ENCODE measurements at regions not wholly inside any gene's neighbourhood (a gene's known extent, or its start where the extent isn't known, plus 50 kb on each side); places are given as distances from the start of the nearest gene placed in this dataset.

- TF ChIP-seq AFF4 (CRISPR knock-in tag; IDR thresholded peaks at IDR 0.05) (no peak), RBM22 (IDR thresholded peaks at IDR 0.05; ENCODE audit: low read depth, low read length, poor library complexity, severe bottlenecking) (no peak), USF2 (CRISPR knock-in tag; IDR thresholded peaks at IDR 0.05) (no peak)
Measured at GRCh38 chr12:46884362-46884761, 58.6 kb upstream of the SLC38A4 start (continued).

- in situ Hi-C loops (cut with MboI), result no loop called here
- H4K20me1 ChIP-seq (replicated peaks; ENCODE audit: control insufficient read depth, insufficient read depth, low read length), result no peaks in the 10 kb centered on the region
- H3K9ac ChIP-seq (ENCODE audit: insufficient read depth in 1 of 2, low read depth in 2 of 2, low read length in 2 of 2), result no peak overlapping the region
- no peaks in the 10 kb centered on the region for H3K9me1 ChIP-seq (ENCODE audit: control insufficient read depth, insufficient read depth, low read length)
- H3K79me2 ChIP-seq (ENCODE audit: control insufficient read depth, insufficient read depth, low read length), result no peaks in the 10 kb centered on the region
- no peak for DNase-seq (ENCODE audit: extremely low read depth in 1 of 4, low spot score in 3 of 4)
- no peak overlapping the region for H2AFZ ChIP-seq (ENCODE audit: low read depth, low read length)
- intact Hi-C loops (cut with micrococcal nuclease), result no loop called here
- ATAC-seq, result no peak
- ChIA-PET POLR2A (no interaction called here), CTCF (ENCODE audit: low intra/inter-chr PET ratio) (no interaction called here)
- H3K4me1 ChIP-seq (replicated peaks in 1 of 2; ENCODE audit: control insufficient read depth in 2 of 2, insufficient read depth in 2 of 2, low read length in 2 of 2), result no peaks in the 10 kb centered on the region
- WGBS (ENCODE audit: insufficient coverage, low coverage, missing lambda C conversion rate), result 0% methylated on average over 2 of the region's 2 CpGs
- H3K27ac ChIP-seq (ENCODE audit: extremely low read depth, low read depth, low read length), result no peak overlapping the region
- no peaks in the 10 kb centered on the region for H3K36me3 ChIP-seq (ENCODE audit: control insufficient read depth, insufficient read depth, low read length)
- no peaks in the 10 kb centered on the region for H3K9me3 ChIP-seq (replicated peaks; ENCODE audit: control insufficient read depth, insufficient read depth, low read depth, low read length)
- BruUV-seq (replicated peaks), result no TSS peak
- H3K4me2 ChIP-seq (ENCODE audit: insufficient read depth, low read length), result no peak overlapping the region
- no peak for FAIRE-seq
- H3K4me3 ChIP-seq, result no peak overlapping the region
- H3K27me3 ChIP-seq (ENCODE audit: control insufficient read depth in 2 of 2, insufficient read depth in 2 of 2, low read length in 2 of 2), result no peaks in the 10 kb centered on the region
- TF ChIP-seq NFIC (IDR thresholded peaks at IDR 0.05), result no peak
- no peak for TF ChIP-seq MEIS2 (IDR thresholded peaks at IDR 0.05; ENCODE audit: partially characterized antibody)
- no peak for TF ChIP-seq ZBTB7A (IDR thresholded peaks at IDR 0.05; ENCODE audit: borderline replicate concordance, control insufficient read depth, low read depth, low read length)
- TF ChIP-seq NR1H2 (CRISPR knock-in tag; IDR thresholded peaks at IDR 0.05), result no peak
- no peak for TF ChIP-seq FOS (IDR thresholded peaks at IDR 0.05; ENCODE audit: extremely low read depth, insufficient read length)
- TF ChIP-seq TEAD4 (IDR thresholded peaks at IDR 0.05; ENCODE audit: low read length), result no peak
- no peak for TF ChIP-seq TEAD4 (CRISPR knock-in tag; IDR thresholded peaks at IDR 0.05; ENCODE audit: borderline replicate concordance)
- no peak for TF ChIP-seq HSF4 (CRISPR knock-in tag; IDR thresholded peaks at IDR 0.05; ENCODE audit: borderline replicate concordance)
- no peak for TF ChIP-seq DEAF1 (CRISPR knock-in tag; IDR thresholded peaks at IDR 0.05)
- no peak for TF ChIP-seq ZNF707 (CRISPR knock-in tag; conservative IDR thresholded peaks at IDR 0.05)
Measured at GRCh38 chr12:46886541-46887041, 60.8 kb upstream of the SLC38A4 start.

Data from K562 (cell line).